SH-SY5Y (cell line): ENCODE measurements at regions not wholly inside any gene's neighbourhood (a gene's known extent, or its start where the extent isn't known, plus 50 kb on each side); places are given as distances from the start of the nearest gene placed in this dataset.

Experiments
- GATA2 ChIP-seq: IDR thresholded peaks from 2 replicates; pipeline ENCODE4 v1.6.1; 2011; ENCODE audit warnings: mild to moderate bottlenecking, low read depth, low read length
- GATA3 ChIP-seq: IDR thresholded peaks from 2 replicates; pipeline ENCODE4 v1.6.1; 2011; ENCODE audit warnings: low read depth, mild to moderate bottlenecking, low read length, moderate library complexity

DNA sequence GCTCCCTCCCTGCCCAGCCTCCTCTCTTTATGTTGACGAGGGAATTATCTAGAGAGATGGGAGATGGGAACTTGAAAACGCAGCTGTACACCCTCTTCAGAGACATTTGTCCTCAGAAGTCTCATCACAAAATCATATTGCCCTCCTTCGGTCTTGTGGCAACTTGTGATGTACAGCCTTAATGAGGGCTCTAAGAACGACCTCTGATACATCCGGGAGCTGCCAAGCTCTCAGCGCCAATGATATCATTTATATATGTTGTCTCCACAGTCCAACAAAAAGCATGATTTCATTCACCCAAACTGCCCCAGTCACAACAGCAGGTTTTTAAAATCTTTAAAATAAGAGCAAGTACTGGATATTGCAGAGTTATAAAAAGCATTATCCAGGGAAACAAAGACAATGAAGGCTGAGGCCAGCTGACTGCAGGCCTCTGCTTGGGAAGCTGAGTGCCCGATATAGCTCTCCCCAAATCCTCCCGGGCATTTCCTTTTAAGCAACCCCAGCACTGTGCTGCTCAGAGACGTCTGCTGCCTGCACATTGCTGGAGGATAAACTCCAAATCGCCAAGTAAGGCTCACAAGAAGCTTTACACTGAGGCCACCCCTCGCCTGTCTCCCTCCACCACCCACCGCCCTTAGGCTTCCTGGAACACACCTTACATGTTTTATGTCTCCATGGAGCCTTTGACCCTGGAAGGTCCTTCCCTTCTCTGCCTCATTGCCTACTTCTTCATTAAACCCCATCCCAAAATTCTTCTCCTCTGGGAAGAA is 236.1 kb downstream of the C1orf94 start:
- TF ChIP-seq GATA2 (no peak), GATA3 (no peak)
